B cell (primary cell): ENCODE measurements at regions not wholly inside any gene's neighbourhood (a gene's known extent, or its start where the extent isn't known, plus 50 kb on each side); places are given as distances from the start of the nearest gene placed in this dataset.

Source experiments
- ATAC-seq: fragments of 200-7000 bp; cut with Tn5 transposase; one replicate; pipeline ENCODE4 v1.10.0; 2021; ENCODE audit warnings: low read depth, mild to moderate bottlenecking, moderate number of reproducible peaks, moderate library complexity
- CTCF ChIA-PET: fragments of 350-600 bp; sonication (Branson Sonifier 250); formaldehyde crosslinking; loops from one replicate; lab custom pipeline; 2021; ENCODE audit warnings: antibody characterized with exemption, inconsistent platforms; lab: Charles Lee
- POLR2A ChIA-PET: fragments of 350-600 bp; sonication (Branson Sonifier 250); formaldehyde crosslinking; loops from one replicate; lab custom pipeline; 2021; ENCODE audit warnings: antibody characterized with exemption; lab: Charles Lee
- DNase-seq: peaks from one replicate; pipeline ENCODE4 v3.0.0; 2013
- H2AFZ ChIP-seq: 2 replicates; pipeline ENCODE4 v1.6.1; 2012; ENCODE audit warnings: mild to moderate bottlenecking, low read depth, low read length; ENCODE audit not compliant: insufficient read depth, poor library complexity, severe bottlenecking
- H3K27ac ChIP-seq, 2 donors: 1 replicate in 1 of 2; 2 replicates in 1 of 2; pipeline ENCODE4 v1.5.1; 2012 to 2013; ENCODE audit warnings: low read length in 2 of 2, mild to moderate bottlenecking in 2 of 2, moderate library complexity in 1 of 2
- H3K27me3 ChIP-seq, 4 experiments: fragments of 200-600 bp in 1 of 4; sonication (generic) in 1 of 4; replicated peaks in 1 of 4; 1 replicate in 2 of 4; 2 replicates in 2 of 4; pipeline versions ENCODE4 v1.6.1 to v1.7.0; 2013 to 2016; ENCODE audit warnings: low read length in 3 of 4, mild to moderate bottlenecking in 2 of 4, mixed read lengths in 1 of 4, moderate library complexity in 1 of 4; ENCODE audit not compliant: insufficient read depth in 4 of 4, control insufficient read depth in 3 of 4; ENCODE audit errors: control extremely low read depth in 1 of 4
- H3K36me3 ChIP-seq, 2 experiments: replicated peaks in 1 of 2; 1 replicate in 1 of 2; 2 replicates in 1 of 2; pipeline versions ENCODE4 v1.6.1 to v1.7.1; 2013; ENCODE audit warnings: low read length in 1 of 2; ENCODE audit not compliant: insufficient read depth in 2 of 2, control insufficient read depth in 1 of 2; ENCODE audit errors: control extremely low read depth in 1 of 2, extremely low read depth in 1 of 2
- H3K4me1 ChIP-seq, 2 donors: fragments of 200-600 bp in 1 of 2; sonication (generic) in 1 of 2; 1 replicate in 1 of 2; 2 replicates in 1 of 2; pipeline versions ENCODE4 v1.5.1 to v1.6.1; 2013 to 2017; ENCODE audit warnings: low read length in 2 of 2; ENCODE audit not compliant: control insufficient read depth in 2 of 2, insufficient read depth in 2 of 2
- H3K4me2 ChIP-seq: replicated peaks from 2 replicates; pipeline ENCODE3; 2012; ENCODE audit warnings: mild to moderate bottlenecking, low read depth, low read length; ENCODE audit not compliant: poor library complexity, severe bottlenecking
- H3K4me3 ChIP-seq, 5 experiments: fragments of 200-600 bp in 1 of 5; sonication (generic) in 1 of 5; 1 replicate in 3 of 5; 2 replicates in 2 of 5; pipeline versions ENCODE4 v1.5.1 to v1.7.0; 2011 to 2016; ENCODE audit warnings: low read length in 4 of 5, mild to moderate bottlenecking in 4 of 5, low read depth in 2 of 5, control low read depth in 1 of 5, moderate library complexity in 1 of 5; ENCODE audit not compliant: insufficient read depth in 1 of 5; ENCODE audit errors: control extremely low read depth in 1 of 5, extremely low read depth in 1 of 5
- H3K79me2 ChIP-seq: fragments of 200-600 bp; sonication (generic); one replicate; pipeline ENCODE4 v1.6.0; 2016; ENCODE audit warnings: low read length; ENCODE audit not compliant: control insufficient read depth, insufficient read depth
- H3K9ac ChIP-seq: fragments of 200-600 bp; sonication (generic); 2 replicates; pipeline ENCODE4 v1.6.1; 2017; ENCODE audit warnings: mild to moderate bottlenecking, low read length, moderate library complexity
- H3K9me3 ChIP-seq, 3 donors: one replicate each; pipeline versions ENCODE4 v1.6.1 to v1.7.1; 2013; ENCODE audit warnings: low read length in 2 of 3; ENCODE audit not compliant: control insufficient read depth in 2 of 3, insufficient read depth in 1 of 3; ENCODE audit errors: control extremely low read depth in 1 of 3
- H4K20me1 ChIP-seq: 2 replicates; pipeline ENCODE4 v1.6.0; 2012; ENCODE audit warnings: mild to moderate bottlenecking, low read length; ENCODE audit not compliant: insufficient read depth, control insufficient read depth, poor library complexity, severe bottlenecking
- H3K27ac Mint-ChIP-seq: one replicate; pipeline ENCODE4 v1.8.0; 2021; ENCODE audit warnings: mixed read lengths
- H3K27me3 Mint-ChIP-seq: one replicate; pipeline ENCODE4 v1.8.0; 2021; ENCODE audit warnings: mixed read lengths
- H3K4me1 Mint-ChIP-seq: one replicate; pipeline ENCODE4 v1.8.0; 2021; ENCODE audit warnings: mixed read lengths
- H3K4me3 Mint-ChIP-seq: one replicate; pipeline ENCODE4 v1.8.0; 2021; ENCODE audit warnings: mixed read lengths
- H3K9me3 Mint-ChIP-seq: one replicate; pipeline ENCODE4 v1.8.0; 2022; ENCODE audit warnings: mixed read lengths; ENCODE audit not compliant: insufficient read depth
- CTCF ChIP-seq: fragments of 200-600 bp; IDR thresholded peaks from one replicate; pipeline ENCODE4 v1.8.0; 2022; ENCODE audit warnings: antibody characterized with exemption, mild to moderate bottlenecking
- EZH2 ChIP-seq: IDR thresholded peaks from 2 replicates; pipeline ENCODE4 v1.6.1; 2012; ENCODE audit warnings: borderline replicate concordance, low read depth, mild to moderate bottlenecking, moderate library complexity, low read length; ENCODE audit not compliant: insufficient read depth, poor library complexity, severe bottlenecking
- WGBS: methylation state at CpG from one replicate; pipeline ENCODE4 v1.1.5; 2013; ENCODE audit warnings: missing lambda C conversion rate; ENCODE audit not compliant: insufficient coverage; 5-methylcytosine and 5-hydroxymethylcytosine counted together
- intact Hi-C: fragments of 100-400 bp; cut with micrococcal nuclease; formaldehyde crosslinking; loops from one replicate; pipeline ENCODE4 v1.10.0; 2022

- Histone ChIP-seq H3K4me3 (no peak overlapping the region), H3K9me3 (peaks cover 0 to 1% (median 0%) of the 10 kb centered on the region in 3 donors), H3K27me3 (no peaks in the 10 kb centered on the region), H3K4me2 (no peak overlapping the region), H3K79me2 (no peaks in the 10 kb centered on the region), H3K27ac (no peak overlapping the region), H3K9ac (no peak overlapping the region), H3K36me3 (no peaks in the 10 kb centered on the region), H4K20me1 (no peaks in the 10 kb centered on the region), H2AFZ (no peak overlapping the region), H3K4me1 (no peaks in the 10 kb centered on the region)
- WGBS, result 68% methylated on average over 3 of the region's 3 CpGs
- H3K27ac Mint-ChIP-seq, result no peak overlapping the region
- no peaks in the 10 kb centered on the region for H3K4me1 Mint-ChIP-seq
- intact Hi-C loops, result no loop called here
- H3K9me3 Mint-ChIP-seq, result peaks cover 4% of the 10 kb centered on the region
- H3K4me3 Mint-ChIP-seq, result no peak overlapping the region
- DNase-seq (no peak), ATAC-seq (no peak)
- no peak for TF ChIP-seq EZH2
- no peak for TF ChIP-seq CTCF
- no peaks in the 10 kb centered on the region for H3K27me3 Mint-ChIP-seq
- POLR2A ChIA-PET, result no interaction called here
- CTCF ChIA-PET, result no interaction called here
These were observed 147.5 kb upstream of the RBFOX1 start for GRCh38 chr16:7185165-7185564.

GRCh38 chr16:7183768-7184167 lies 148.9 kb upstream of the RBFOX1 start:
- Mint-ChIP-seq H3K9me3 (peaks cover 4% of the 10 kb centered on the region), H3K27ac (no peak overlapping the region), H3K27me3 (no peaks in the 10 kb centered on the region), H3K4me1 (no peaks in the 10 kb centered on the region), H3K4me3 (no peak overlapping the region)
- Histone ChIP-seq H3K4me3 (no peak overlapping the region), H3K9me3 (peaks cover 0 to 1% (median 0%) of the 10 kb centered on the region in 3 donors), H3K79me2 (no peaks in the 10 kb centered on the region), H2AFZ (no peak overlapping the region), H3K27ac (no peak overlapping the region), H3K4me1 (no peaks in the 10 kb centered on the region), H3K9ac (no peak overlapping the region), H3K36me3 (no peaks in the 10 kb centered on the region), H3K27me3 (no peaks in the 10 kb centered on the region), H4K20me1 (no peaks in the 10 kb centered on the region), H3K4me2 (no peak overlapping the region)
- ATAC-seq (no peak), DNase-seq (no peak)
- POLR2A ChIA-PET, result no interaction called here
- TF ChIP-seq CTCF (no peak), EZH2 (no peak)
- intact Hi-C loops, result no loop called here
- WGBS, result 80% methylated on average over 2 of the region's 3 CpGs
- CTCF ChIA-PET, result no interaction called here
